ENCODE measurements at regions not wholly inside any gene's neighbourhood (a gene's known extent, or its start where the extent isn't known, plus 50 kb on each side); places are given as distances from the start of the nearest gene placed in this dataset.
"Not testable (repeated sequence)": the region's sequence is repeated elsewhere in the genome, so short reads cannot be mapped to it uniquely, and the experiment has no call there.

DNA sequence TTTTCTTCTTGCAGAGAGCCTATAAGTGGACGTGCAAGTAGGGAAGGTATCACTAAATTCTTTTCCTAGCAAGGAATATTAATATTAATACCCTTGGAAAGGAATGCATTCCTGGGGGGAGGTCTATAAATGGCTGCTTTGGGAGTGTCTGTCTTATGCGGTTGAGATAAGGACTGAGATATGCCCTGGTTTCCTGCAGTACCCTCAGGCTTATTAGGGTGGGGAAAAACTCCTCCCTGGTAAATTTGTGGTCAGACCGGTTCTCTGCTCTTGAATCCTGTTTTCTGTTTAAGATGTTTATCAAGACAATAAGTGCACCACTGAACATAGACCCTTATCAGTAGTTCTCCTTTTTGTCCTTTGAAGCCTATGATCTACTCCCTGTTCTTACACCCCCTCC lies 155.2 kb downstream of the COPS8 start:
- not testable (repeated sequence) for H3K9me3 ChIP-seq (ENCODE audit: control insufficient read depth, low read depth, low read length); H3K36me3 ChIP-seq (ENCODE audit: control insufficient read depth, low read depth, low read length); H3K4me1 ChIP-seq (ENCODE audit: control insufficient read depth, low read depth, low read length); H3K9ac ChIP-seq (ENCODE audit: low read length); H3K27ac ChIP-seq (ENCODE audit: low read length); H3K27me3 ChIP-seq (ENCODE audit: control insufficient read depth, insufficient read depth, low read length); H3K4me3 ChIP-seq (ENCODE audit: low read length)

DNA sequence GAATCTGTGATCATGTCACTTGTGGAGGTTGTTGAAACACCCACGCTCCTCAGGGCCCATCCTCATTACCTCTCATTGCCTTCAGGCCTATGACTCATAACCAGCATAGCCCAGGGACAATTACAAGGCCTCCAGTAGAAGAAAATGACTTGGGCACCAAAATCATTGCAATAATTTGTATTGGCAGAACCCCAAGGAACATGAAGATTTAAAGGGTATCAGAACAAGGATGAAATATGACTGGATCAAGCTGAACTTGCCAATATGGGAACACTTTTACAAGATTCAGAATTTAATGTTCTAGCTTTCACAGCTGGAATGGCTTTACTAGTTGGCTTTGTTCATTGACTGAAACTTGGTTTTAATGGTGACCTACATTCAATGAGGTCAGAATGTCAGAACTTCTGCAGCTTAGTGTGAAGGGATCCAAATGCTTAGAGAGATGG lies 156.4 kb downstream of the COPS8 start:
- Histone ChIP-seq H3K4me3 (ENCODE audit: low read length) (no peak overlapping the region), H3K27me3 (ENCODE audit: control insufficient read depth, insufficient read depth, low read length) (no peaks in the 10 kb centered on the region), H3K36me3 (ENCODE audit: control insufficient read depth, low read depth, low read length) (no peaks in the 10 kb centered on the region), H3K9me3 (ENCODE audit: control insufficient read depth, low read depth, low read length) (peaks cover 3% of the 10 kb centered on the region), H3K4me1 (ENCODE audit: control insufficient read depth, low read depth, low read length) (no peaks in the 10 kb centered on the region), H3K9ac (ENCODE audit: low read length) (no peak overlapping the region), H3K27ac (ENCODE audit: low read length) (no peak overlapping the region)

DNA sequence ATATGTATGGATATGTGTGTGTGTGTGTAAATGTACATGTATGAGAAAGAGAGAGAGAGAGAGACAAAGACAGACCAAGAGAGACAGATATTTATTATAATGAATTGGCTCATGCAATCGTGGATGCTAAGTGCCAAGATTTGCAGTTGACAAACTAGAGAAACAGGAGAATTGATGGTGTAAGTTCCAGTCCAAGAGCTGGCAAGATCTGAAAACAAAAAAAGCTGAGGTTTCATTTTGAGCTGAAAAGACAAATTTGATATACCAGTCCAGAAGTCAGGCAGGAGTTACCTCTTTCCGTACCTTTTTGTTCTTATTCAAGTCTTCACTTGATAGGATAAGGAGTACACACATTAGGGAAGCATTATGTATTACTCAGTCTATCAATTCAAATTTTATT lies 157.8 kb downstream of the COPS8 start:
- H3K4me3 ChIP-seq (ENCODE audit: low read length): no peak overlapping the region
- H3K4me1 ChIP-seq (ENCODE audit: control insufficient read depth, low read depth, low read length): no peaks in the 10 kb centered on the region
- H3K27ac ChIP-seq (ENCODE audit: low read length): no peak overlapping the region
- H3K9me3 ChIP-seq (ENCODE audit: control insufficient read depth, low read depth, low read length): peaks cover 3% of the 10 kb centered on the region
- H3K9ac ChIP-seq (ENCODE audit: low read length): no peak overlapping the region
- no peaks in the 10 kb centered on the region for H3K36me3 ChIP-seq (ENCODE audit: control insufficient read depth, low read depth, low read length)
- no peaks in the 10 kb centered on the region for H3K27me3 ChIP-seq (ENCODE audit: control insufficient read depth, insufficient read depth, low read length)

DNA sequence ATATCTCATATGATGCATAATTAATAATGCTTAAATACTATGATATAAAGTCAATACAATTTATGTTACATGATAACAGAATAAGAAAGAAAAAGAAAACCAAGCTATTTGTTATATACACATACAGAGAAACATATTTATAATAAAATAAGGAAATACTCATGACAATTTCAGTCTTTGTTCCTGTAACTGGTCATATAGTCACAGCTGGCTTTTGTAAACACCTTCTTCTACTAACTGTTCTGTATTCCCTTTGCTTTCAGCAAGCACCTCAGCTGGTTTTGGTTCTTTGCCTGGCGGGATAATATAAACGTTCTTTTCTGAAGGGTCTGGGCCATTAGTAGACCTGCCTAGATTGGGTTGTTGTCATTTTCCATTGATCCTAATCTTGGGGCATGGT lies 158.5 kb downstream of the COPS8 start:
- Histone ChIP-seq H3K27ac (ENCODE audit: low read length) (no peak overlapping the region), H3K36me3 (ENCODE audit: control insufficient read depth, low read depth, low read length) (no peaks in the 10 kb centered on the region), H3K27me3 (ENCODE audit: control insufficient read depth, insufficient read depth, low read length) (no peaks in the 10 kb centered on the region), H3K4me3 (ENCODE audit: low read length) (no peak overlapping the region), H3K9ac (ENCODE audit: low read length) (no peak overlapping the region), H3K4me1 (ENCODE audit: control insufficient read depth, low read depth, low read length) (no peaks in the 10 kb centered on the region), H3K9me3 (ENCODE audit: control insufficient read depth, low read depth, low read length) (peaks cover 3% of the 10 kb centered on the region)

DNA sequence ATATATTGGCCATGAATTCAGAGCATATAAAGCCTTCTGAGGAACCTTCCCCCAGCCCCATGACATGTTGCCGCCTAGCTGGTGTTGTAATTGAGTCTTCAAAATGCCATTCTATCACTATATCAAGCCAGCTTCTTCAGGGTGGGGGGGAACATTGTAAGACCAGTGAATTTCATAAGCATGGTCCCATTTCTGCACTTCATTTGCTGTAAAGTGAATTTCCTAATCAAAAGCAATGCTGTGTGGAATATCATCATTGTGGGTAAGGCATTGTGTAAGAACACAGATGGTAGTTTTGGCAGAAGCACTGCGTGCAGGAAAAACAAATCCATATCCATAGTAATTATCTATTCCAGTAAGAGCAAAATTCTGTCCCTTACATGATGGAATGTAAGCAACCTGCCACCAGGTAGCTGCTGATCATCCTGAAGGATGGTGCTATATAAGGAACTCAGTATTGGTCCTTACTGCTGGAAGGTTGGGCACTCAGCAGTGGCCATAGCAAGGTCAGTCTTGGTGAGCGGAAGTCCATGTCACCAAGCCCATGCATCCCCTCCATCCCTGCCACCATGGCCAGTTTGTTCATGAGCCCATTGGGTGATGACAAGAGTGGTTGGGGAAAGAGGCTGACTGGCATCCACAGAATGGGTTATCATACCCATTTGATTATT lies 159.4 kb downstream of the COPS8 start:
- peaks cover 3% of the 10 kb centered on the region for H3K9me3 ChIP-seq (ENCODE audit: control insufficient read depth, low read depth, low read length)
- H3K36me3 ChIP-seq (ENCODE audit: control insufficient read depth, low read depth, low read length): no peaks in the 10 kb centered on the region
- no peaks in the 10 kb centered on the region for H3K27me3 ChIP-seq (ENCODE audit: control insufficient read depth, insufficient read depth, low read length)
- no peak overlapping the region for H3K4me3 ChIP-seq (ENCODE audit: low read length)
- no peak overlapping the region for H3K27ac ChIP-seq (ENCODE audit: low read length)
- H3K9ac ChIP-seq (ENCODE audit: low read length): no peak overlapping the region
- no peaks in the 10 kb centered on the region for H3K4me1 ChIP-seq (ENCODE audit: control insufficient read depth, low read depth, low read length)

DNA sequence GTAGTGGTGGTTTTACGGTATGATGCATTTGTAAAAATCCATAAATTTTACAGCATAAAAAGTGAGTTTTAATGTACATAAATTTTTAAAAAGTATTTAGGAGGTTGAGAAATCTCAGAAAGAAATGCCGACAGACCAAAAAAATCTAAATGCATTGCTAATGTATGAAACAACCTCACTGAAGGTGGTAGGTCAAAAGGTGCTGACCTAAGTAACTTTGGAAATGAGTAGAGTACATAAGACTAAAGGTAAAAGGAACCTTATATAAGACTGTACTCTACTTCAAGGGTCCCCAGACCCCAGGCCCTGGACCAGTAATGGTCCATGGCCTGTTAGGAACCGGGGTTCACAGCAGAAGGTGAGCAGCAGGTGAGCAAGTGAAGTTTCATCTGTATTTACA lies 163.4 kb downstream of the COL6A3 start:
- Histone ChIP-seq H3K36me3 (ENCODE audit: control insufficient read depth, low read depth, low read length) (no peaks in the 10 kb centered on the region), H3K27me3 (ENCODE audit: control insufficient read depth, insufficient read depth, low read length) (no peaks in the 10 kb centered on the region), H3K9me3 (ENCODE audit: control insufficient read depth, low read depth, low read length) (no peaks in the 10 kb centered on the region), H3K4me1 (ENCODE audit: control insufficient read depth, low read depth, low read length) (no peaks in the 10 kb centered on the region), H3K9ac (ENCODE audit: low read length) (no peak overlapping the region), H3K4me3 (ENCODE audit: low read length) (no peak overlapping the region), H3K27ac (ENCODE audit: low read length) (no peak overlapping the region)

DNA sequence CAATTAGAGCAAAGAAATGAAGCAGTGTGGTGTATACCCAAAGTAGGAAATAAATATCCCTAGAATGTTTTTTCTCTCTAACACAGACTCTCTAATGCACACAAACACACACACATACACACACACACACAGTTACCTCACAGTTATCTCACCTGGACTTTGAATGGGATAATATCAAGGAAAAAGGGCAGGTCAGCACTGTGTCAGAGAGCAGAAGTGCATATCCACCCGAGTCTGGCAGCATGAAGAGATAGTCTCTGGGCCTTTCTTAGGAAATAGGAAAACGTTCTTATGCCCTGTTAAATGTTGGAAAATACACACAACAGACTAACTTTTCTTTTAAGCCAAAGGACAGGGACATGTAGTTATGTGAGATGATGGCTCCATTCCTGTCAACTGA lies 162.0 kb downstream of the COL6A3 start:
- H3K4me1 ChIP-seq (ENCODE audit: control insufficient read depth, low read depth, low read length): no peaks in the 10 kb centered on the region
- H3K4me3 ChIP-seq (ENCODE audit: low read length): no peak overlapping the region
- no peak overlapping the region for H3K9ac ChIP-seq (ENCODE audit: low read length)
- H3K9me3 ChIP-seq (ENCODE audit: control insufficient read depth, low read depth, low read length): no peaks in the 10 kb centered on the region
- no peaks in the 10 kb centered on the region for H3K36me3 ChIP-seq (ENCODE audit: control insufficient read depth, low read depth, low read length)
- no peaks in the 10 kb centered on the region for H3K27me3 ChIP-seq (ENCODE audit: control insufficient read depth, insufficient read depth, low read length)
- H3K27ac ChIP-seq (ENCODE audit: low read length): no peak overlapping the region

DNA sequence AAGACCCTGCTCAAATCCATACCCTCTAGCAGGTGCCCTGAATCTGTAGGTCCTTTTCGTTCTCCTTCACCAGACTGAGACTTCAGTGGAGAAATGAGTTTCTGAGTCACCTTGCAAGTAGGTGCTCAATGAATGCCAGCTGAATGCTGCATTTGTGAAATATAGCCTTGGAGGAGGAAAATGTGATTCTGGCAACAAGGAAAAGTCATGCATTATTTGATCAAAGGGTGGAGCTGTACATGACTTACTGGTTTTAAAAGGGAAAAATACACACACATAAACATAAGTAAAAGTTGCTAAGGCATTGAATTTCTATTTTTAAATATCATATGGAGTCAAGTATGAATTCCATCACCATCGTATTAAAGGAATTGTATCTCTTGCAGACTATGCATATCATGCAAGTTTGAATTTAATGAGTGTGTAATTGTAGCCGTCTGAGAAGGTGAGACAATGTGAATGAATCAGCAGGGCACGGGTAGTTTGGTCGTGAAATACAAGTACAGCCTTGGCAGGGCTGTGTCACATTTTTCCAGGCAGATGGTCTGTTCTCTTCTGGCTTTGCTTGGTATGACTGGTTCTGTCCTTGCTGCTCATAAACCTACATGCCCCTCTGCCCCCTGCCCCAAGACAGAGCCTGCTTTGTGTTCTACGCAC lies 160.8 kb downstream of the COL6A3 start:
- Histone ChIP-seq H3K27me3 (ENCODE audit: control insufficient read depth, insufficient read depth, low read length) (no peaks in the 10 kb centered on the region), H3K36me3 (ENCODE audit: control insufficient read depth, low read depth, low read length) (no peaks in the 10 kb centered on the region), H3K9ac (ENCODE audit: low read length) (no peak overlapping the region), H3K4me3 (ENCODE audit: low read length) (no peak overlapping the region), H3K9me3 (ENCODE audit: control insufficient read depth, low read depth, low read length) (no peaks in the 10 kb centered on the region), H3K4me1 (ENCODE audit: control insufficient read depth, low read depth, low read length) (peaks cover 1% of the 10 kb centered on the region), H3K27ac (ENCODE audit: low read length) (no peak overlapping the region)

DNA sequence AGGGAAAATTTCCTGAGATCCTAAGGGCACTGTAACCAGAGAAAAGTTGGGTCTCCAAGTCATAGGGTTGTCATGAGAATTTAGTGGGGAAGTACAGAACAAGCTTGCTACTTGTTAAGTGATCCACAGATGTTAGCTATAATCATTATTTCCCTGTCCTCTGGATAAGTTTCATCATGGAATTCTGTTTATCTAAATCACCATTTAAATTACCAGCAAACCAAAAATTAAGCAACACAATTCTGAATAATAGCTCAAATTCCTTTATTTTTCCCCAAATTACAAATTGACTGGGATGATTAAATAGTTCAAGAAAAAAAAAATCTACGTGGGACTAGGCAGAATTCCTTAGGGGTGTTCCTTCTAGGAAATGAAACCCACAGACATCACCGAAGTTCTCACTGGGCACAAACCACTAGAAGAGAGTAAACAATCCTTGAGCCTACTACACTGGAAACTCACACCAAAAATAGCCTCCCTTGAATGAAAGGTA lies 159.5 kb downstream of the COL6A3 start:
- Histone ChIP-seq H3K27me3 (ENCODE audit: control insufficient read depth, insufficient read depth, low read length) (no peaks in the 10 kb centered on the region), H3K4me1 (ENCODE audit: control insufficient read depth, low read depth, low read length) (peaks cover 6% of the 10 kb centered on the region), H3K9ac (ENCODE audit: low read length) (no peak overlapping the region), H3K27ac (ENCODE audit: low read length) (no peak overlapping the region), H3K36me3 (ENCODE audit: control insufficient read depth, low read depth, low read length) (no peaks in the 10 kb centered on the region), H3K4me3 (ENCODE audit: low read length) (no peak overlapping the region), H3K9me3 (ENCODE audit: control insufficient read depth, low read depth, low read length) (no peaks in the 10 kb centered on the region)

DNA sequence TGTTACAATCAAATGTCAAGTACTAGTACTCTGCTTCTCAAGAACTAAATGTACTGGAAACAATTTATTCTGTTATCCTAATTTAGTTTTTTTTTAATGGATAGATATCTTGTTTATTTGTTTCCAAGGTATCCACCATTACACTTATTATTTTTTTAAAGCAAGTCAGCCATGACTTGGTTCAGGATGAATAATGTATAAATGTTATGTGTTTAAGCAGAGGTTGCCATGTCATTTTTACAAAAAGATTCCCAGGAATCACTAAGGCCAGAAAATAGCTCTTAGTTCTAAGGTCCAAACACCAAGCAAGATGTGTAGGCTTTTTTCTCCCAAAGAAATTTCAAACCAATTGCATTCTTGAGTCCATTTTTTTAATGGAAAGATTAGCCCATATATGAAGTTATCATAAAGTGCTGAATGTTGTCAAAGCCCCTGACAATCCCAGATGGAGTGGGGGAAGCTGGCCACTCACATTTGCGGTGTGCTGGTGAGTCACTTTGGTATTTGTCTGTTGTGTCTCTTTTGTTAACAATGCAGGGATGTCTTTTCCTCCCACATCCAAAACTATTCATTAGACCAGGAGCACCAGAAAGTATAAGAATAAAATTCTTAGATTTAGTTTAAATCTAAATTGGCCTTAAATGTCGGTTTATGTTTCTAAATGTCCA lies 158.9 kb downstream of the COL6A3 start:
- no peaks in the 10 kb centered on the region for H3K36me3 ChIP-seq (ENCODE audit: control insufficient read depth, low read depth, low read length)
- H3K4me1 ChIP-seq (ENCODE audit: control insufficient read depth, low read depth, low read length): peaks cover 6% of the 10 kb centered on the region
- no peak overlapping the region for H3K9ac ChIP-seq (ENCODE audit: low read length)
- no peak overlapping the region for H3K27ac ChIP-seq (ENCODE audit: low read length)
- no peaks in the 10 kb centered on the region for H3K27me3 ChIP-seq (ENCODE audit: control insufficient read depth, insufficient read depth, low read length)
- no peaks in the 10 kb centered on the region for H3K9me3 ChIP-seq (ENCODE audit: control insufficient read depth, low read depth, low read length)
- no peak overlapping the region for H3K4me3 ChIP-seq (ENCODE audit: low read length)

DNA sequence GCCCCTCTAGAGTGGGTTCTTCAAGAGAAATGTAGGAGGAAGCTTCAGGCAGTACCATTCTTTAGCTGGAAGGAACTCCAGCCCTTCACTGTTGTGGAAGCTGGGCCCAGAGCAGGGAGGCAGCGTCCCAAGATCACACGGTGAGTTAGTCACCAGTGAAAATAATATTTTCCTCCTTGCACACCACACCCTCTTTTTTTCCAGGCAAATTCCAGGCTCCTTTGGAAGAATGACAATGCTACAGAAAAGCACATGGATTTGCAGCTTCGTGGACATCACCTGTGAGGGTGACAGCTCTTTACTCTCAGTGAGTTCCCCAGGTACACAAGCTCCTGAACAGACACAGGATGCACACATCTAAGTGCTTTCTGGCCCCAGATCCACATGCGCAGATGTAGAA lies 157.1 kb downstream of the COL6A3 start:
- Histone ChIP-seq H3K9me3 (ENCODE audit: control insufficient read depth, low read depth, low read length) (no peaks in the 10 kb centered on the region), H3K4me3 (ENCODE audit: low read length) (no peak overlapping the region), H3K4me1 (ENCODE audit: control insufficient read depth, low read depth, low read length) (peaks cover 6% of the 10 kb centered on the region), H3K9ac (ENCODE audit: low read length) (no peak overlapping the region), H3K27ac (ENCODE audit: low read length) (no peak overlapping the region), H3K27me3 (ENCODE audit: control insufficient read depth, insufficient read depth, low read length) (no peaks in the 10 kb centered on the region), H3K36me3 (ENCODE audit: control insufficient read depth, low read depth, low read length) (no peaks in the 10 kb centered on the region)

Data from iPS-18a (cell line).